ENCODE measurements at regions not wholly inside any gene's neighbourhood (a gene's known extent, or its start where the extent isn't known, plus 50 kb on each side); places are given as distances from the start of the nearest gene placed in this dataset.

DNA sequence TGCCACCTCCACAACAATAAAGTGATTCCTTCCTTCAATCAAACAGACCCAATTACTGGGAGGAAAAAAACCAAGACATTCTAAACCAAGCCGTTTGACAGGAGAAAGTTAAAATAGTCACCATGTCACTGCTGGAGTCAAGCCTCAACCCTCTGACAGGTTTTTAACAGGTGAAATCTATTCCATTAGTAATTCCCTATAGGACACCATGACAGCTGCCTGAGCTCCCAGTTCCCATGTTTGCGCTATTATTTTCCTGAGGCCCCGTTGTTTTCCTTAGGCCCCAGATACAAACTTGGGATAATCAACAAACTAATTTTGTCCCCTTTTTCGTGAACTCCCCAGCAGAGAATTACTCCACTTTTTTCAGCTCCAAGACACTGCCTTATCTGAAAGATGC, 113.9 kb downstream of the ARL5B start:
- TF ChIP-seq, protein P1, sequence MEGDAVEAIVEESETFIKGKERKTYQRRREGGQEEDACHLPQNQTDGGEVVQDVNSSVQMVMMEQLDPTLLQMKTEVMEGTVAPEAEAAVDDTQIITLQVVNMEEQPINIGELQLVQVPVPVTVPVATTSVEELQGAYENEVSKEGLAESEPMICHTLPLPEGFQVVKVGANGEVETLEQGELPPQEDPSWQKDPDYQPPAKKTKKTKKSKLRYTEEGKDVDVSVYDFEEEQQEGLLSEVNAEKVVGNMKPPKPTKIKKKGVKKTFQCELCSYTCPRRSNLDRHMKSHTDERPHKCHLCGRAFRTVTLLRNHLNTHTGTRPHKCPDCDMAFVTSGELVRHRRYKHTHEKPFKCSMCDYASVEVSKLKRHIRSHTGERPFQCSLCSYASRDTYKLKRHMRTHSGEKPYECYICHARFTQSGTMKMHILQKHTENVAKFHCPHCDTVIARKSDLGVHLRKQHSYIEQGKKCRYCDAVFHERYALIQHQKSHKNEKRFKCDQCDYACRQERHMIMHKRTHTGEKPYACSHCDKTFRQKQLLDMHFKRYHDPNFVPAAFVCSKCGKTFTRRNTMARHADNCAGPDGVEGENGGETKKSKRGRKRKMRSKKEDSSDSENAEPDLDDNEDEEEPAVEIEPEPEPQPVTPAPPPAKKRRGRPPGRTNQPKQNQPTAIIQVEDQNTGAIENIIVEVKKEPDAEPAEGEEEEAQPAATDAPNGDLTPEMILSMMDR (IDR thresholded peaks at IDR 0.05; ENCODE audit: insufficient read depth, low read depth, low read length) = no peak
- no peak for TF ChIP-seq EZH2 (IDR thresholded peaks at IDR 0.05; ENCODE audit: insufficient read depth, low read length)
